ENCODE measurements at regions not wholly inside any gene's neighbourhood (a gene's known extent, or its start where the extent isn't known, plus 50 kb on each side); places are given as distances from the start of the nearest gene placed in this dataset.

GRCh38 chr1:238111081-238111480, 220.4 kb upstream of the ZP4 start:
- ATAC-seq, result no peak
- TF ChIP-seq ZNF8 (CRISPR knock-in tag; IDR thresholded peaks at IDR 0.05) (no peak), SNAI2 (CRISPR knock-in tag; IDR thresholded peaks at IDR 0.05) (no peak), GLIS3 (CRISPR knock-in tag; IDR thresholded peaks at IDR 0.05) (no peak), ZNF565 (CRISPR knock-in tag; conservative IDR thresholded peaks at IDR 0.05; ENCODE audit: low read depth) (no peak), ZFP3 (CRISPR knock-in tag; IDR thresholded peaks at IDR 0.05) (no peak), CREB5 (CRISPR knock-in tag; IDR thresholded peaks at IDR 0.05; ENCODE audit: low read depth) (no peak), ISL1 (CRISPR knock-in tag; IDR thresholded peaks at IDR 0.05) (no peak), ESRRG (CRISPR knock-in tag; IDR thresholded peaks at IDR 0.05) (no peak), TOX (CRISPR knock-in tag; IDR thresholded peaks at IDR 0.05; ENCODE audit: borderline replicate concordance) (no peak), BACH2 (CRISPR knock-in tag; IDR thresholded peaks at IDR 0.05; ENCODE audit: borderline replicate concordance) (no peak), PPARA (CRISPR knock-in tag; IDR thresholded peaks at IDR 0.05; ENCODE audit: borderline replicate concordance) (no peak), ZC3H10 (CRISPR knock-in tag; IDR thresholded peaks at IDR 0.05) (no peak), PATZ1 (CRISPR knock-in tag; IDR thresholded peaks at IDR 0.05; ENCODE audit: borderline replicate concordance) (no peak), ARNTL (CRISPR knock-in tag; IDR thresholded peaks at IDR 0.05; ENCODE audit: borderline replicate concordance, low read depth) (no peak), POU6F1 (CRISPR knock-in tag; IDR thresholded peaks at IDR 0.05; ENCODE audit: borderline replicate concordance, low read depth) (no peak), ZFP30 (CRISPR knock-in tag; IDR thresholded peaks at IDR 0.05) (no peak), TSHZ2 (CRISPR knock-in tag; IDR thresholded peaks at IDR 0.05) (no peak), RARB (CRISPR knock-in tag; IDR thresholded peaks at IDR 0.05) (no peak), CSRNP3 (CRISPR knock-in tag; IDR thresholded peaks at IDR 0.05) (no peak)

- no peak for ATAC-seq
- no peak for TF ChIP-seq ZNF565 (CRISPR knock-in tag; conservative IDR thresholded peaks at IDR 0.05; ENCODE audit: low read depth)
- no peak for TF ChIP-seq PATZ1 (CRISPR knock-in tag; IDR thresholded peaks at IDR 0.05; ENCODE audit: borderline replicate concordance)
- TF ChIP-seq ZNF8 (CRISPR knock-in tag; IDR thresholded peaks at IDR 0.05), result no peak
Measured at GRCh38 chr1:238108417-238108816, 217.7 kb upstream of the ZP4 start.

- no peak for TF ChIP-seq RARB (CRISPR knock-in tag; IDR thresholded peaks at IDR 0.05)
- no peak for TF ChIP-seq POU6F1 (CRISPR knock-in tag; IDR thresholded peaks at IDR 0.05; ENCODE audit: borderline replicate concordance, low read depth)
- TF ChIP-seq CSDC2 (CRISPR knock-in tag; IDR thresholded peaks at IDR 0.05), result no peak
- TF ChIP-seq TOX (CRISPR knock-in tag; IDR thresholded peaks at IDR 0.05; ENCODE audit: borderline replicate concordance), result no peak
- TF ChIP-seq ZFP30 (CRISPR knock-in tag; IDR thresholded peaks at IDR 0.05), result no peak
- TF ChIP-seq TSHZ2 (CRISPR knock-in tag; IDR thresholded peaks at IDR 0.05), result no peak
- TF ChIP-seq PPARA (CRISPR knock-in tag; IDR thresholded peaks at IDR 0.05; ENCODE audit: borderline replicate concordance), result no peak
- ATAC-seq, result no peak
Measured at GRCh38 chr1:238107322-238107721, 216.6 kb upstream of the ZP4 start.

All from SK-N-SH treated with all-trans-retinoic acid at 6 μM for 48 hours (cell line).